H9 (cell line): ENCODE measurements at regions not wholly inside any gene's neighbourhood (a gene's known extent, or its start where the extent isn't known, plus 50 kb on each side); places are given as distances from the start of the nearest gene placed in this dataset.

Experiments
- DNase-seq: peaks from one replicate; pipeline ENCODE4 v3.0.0-alpha.2; 2017
- H2AFZ ChIP-seq: one replicate; pipeline ENCODE4 v1.6.1; 2013; ENCODE audit warnings: mild to moderate bottlenecking, low read length, control low read depth, moderate library complexity
- H2AK5ac ChIP-seq: 2 replicates; pipeline ENCODE4 v1.6.1; 2013; ENCODE audit warnings: low read length, control low read depth, mixed read lengths; ENCODE audit not compliant: insufficient read length
- H2BK120ac ChIP-seq: one replicate; pipeline ENCODE4 v1.6.1; 2013; ENCODE audit warnings: low read depth, mild to moderate bottlenecking, low read length, control low read depth, inconsistent platforms; ENCODE audit not compliant: poor library complexity, severe bottlenecking
- H2BK12ac ChIP-seq: 2 replicates; pipeline ENCODE4 v1.6.1; 2013; ENCODE audit warnings: low read length, control low read depth, mixed read lengths, low read depth; ENCODE audit not compliant: insufficient read length
- H2BK15ac ChIP-seq: 2 replicates; pipeline ENCODE4 v1.6.1; 2013; ENCODE audit warnings: low read depth, low read length, control low read depth
- H2BK20ac ChIP-seq: one replicate; pipeline ENCODE4 v1.6.1; 2013; ENCODE audit warnings: low read depth, mild to moderate bottlenecking, low read length, control low read depth, inconsistent platforms; ENCODE audit not compliant: poor library complexity, severe bottlenecking
- H2BK5ac ChIP-seq: 2 replicates; pipeline ENCODE4 v1.6.1; 2013; ENCODE audit warnings: low read length, control low read depth, mixed read lengths; ENCODE audit not compliant: insufficient read length
- H3K14ac ChIP-seq: 2 replicates; pipeline ENCODE4 v1.6.1; 2013; ENCODE audit warnings: low read length, control low read depth; ENCODE audit not compliant: insufficient read depth
- H3K18ac ChIP-seq: 2 replicates; pipeline ENCODE4 v1.6.1; 2013; ENCODE audit warnings: low read depth, mild to moderate bottlenecking, mixed read lengths, low read length, control low read depth; ENCODE audit not compliant: insufficient read length
- H3K23ac ChIP-seq: 2 replicates; pipeline ENCODE4 v1.6.1; 2013; ENCODE audit warnings: low read length, control low read depth, mixed read lengths, low read depth; ENCODE audit not compliant: insufficient read length
- H3K23me2 ChIP-seq: 2 replicates; pipeline ENCODE4 v1.6.1; 2013; ENCODE audit warnings: low read depth, mild to moderate bottlenecking, mixed read lengths, low read length, control low read depth; ENCODE audit not compliant: insufficient read length, poor library complexity, severe bottlenecking
- H3K27ac ChIP-seq: 2 replicates; pipeline ENCODE4 v1.5.1; 2013; ENCODE audit warnings: low read length, control low read depth, mixed read lengths, low read depth; ENCODE audit not compliant: insufficient read length
- H3K27me3 ChIP-seq: 2 replicates; pipeline ENCODE4 v1.6.1; 2013; ENCODE audit warnings: low read length, control low read depth, inconsistent platforms; ENCODE audit not compliant: insufficient read depth
- H3K4ac ChIP-seq: 2 replicates; pipeline ENCODE4 v1.6.1; 2013; ENCODE audit warnings: low read depth, mild to moderate bottlenecking, control low read depth, inconsistent platforms, low read length, moderate library complexity
- H3K4me1 ChIP-seq: 2 replicates; pipeline ENCODE4 v1.6.1; 2013; ENCODE audit warnings: low read length, control low read depth, inconsistent platforms; ENCODE audit not compliant: insufficient read depth
- H3K4me2 ChIP-seq: 2 replicates; pipeline ENCODE4 v1.6.1; 2013; ENCODE audit warnings: low read length, control low read depth, mixed read lengths; ENCODE audit not compliant: insufficient read length, insufficient read depth
- H3K56ac ChIP-seq: 2 replicates; pipeline ENCODE4 v1.6.1; 2013; ENCODE audit warnings: low read depth, mild to moderate bottlenecking, mixed read lengths, low read length, control low read depth; ENCODE audit not compliant: insufficient read length
- H3K79me1 ChIP-seq: 2 replicates; pipeline ENCODE4 v1.6.1; 2013; ENCODE audit warnings: low read depth, mild to moderate bottlenecking, moderate library complexity, low read length, control low read depth, inconsistent platforms; ENCODE audit not compliant: insufficient read depth, poor library complexity, severe bottlenecking
- H3K79me2 ChIP-seq: 2 replicates; pipeline ENCODE4 v1.6.1; 2013; ENCODE audit warnings: low read length, control low read depth, inconsistent platforms; ENCODE audit not compliant: insufficient read depth
- H3K9ac ChIP-seq: 2 replicates; pipeline ENCODE4 v1.6.1; 2013; ENCODE audit warnings: low read length, control low read depth, mixed read lengths; ENCODE audit not compliant: insufficient read length; ENCODE audit errors: extremely low read depth
- H3K9me3 ChIP-seq: one replicate; pipeline ENCODE4 v1.6.1; 2013; ENCODE audit warnings: low read depth, low read length, inconsistent platforms; ENCODE audit not compliant: control insufficient read depth
- H3T11ph ChIP-seq: one replicate; pipeline ENCODE4 v1.6.1; 2013; ENCODE audit warnings: mild to moderate bottlenecking, low read length, control low read depth, inconsistent platforms
- H4K20me1 ChIP-seq: one replicate; pipeline ENCODE4 v1.6.1; 2013; ENCODE audit not compliant: control insufficient read depth, insufficient read length, insufficient read depth
- H4K5ac ChIP-seq: 2 replicates; pipeline ENCODE4 v1.6.1; 2013; ENCODE audit warnings: low read depth, mild to moderate bottlenecking, mixed read lengths, low read length, control low read depth; ENCODE audit not compliant: insufficient read length
- H4K8ac ChIP-seq: replicated peaks from 2 replicates; pipeline ENCODE4 v1.6.1; 2013; ENCODE audit warnings: low read length, control low read depth, mixed read lengths, low read depth; ENCODE audit not compliant: insufficient read length
- H4K91ac ChIP-seq: 2 replicates; pipeline ENCODE4 v1.6.1; 2013; ENCODE audit warnings: low read depth, mild to moderate bottlenecking, moderate library complexity, mixed read lengths, low read length, control low read depth; ENCODE audit not compliant: insufficient read length
- H3K27ac Mint-ChIP-seq, 3 experiments: 2 replicates in 2 of 3; 3 replicates in 1 of 3; pipeline ENCODE4 v1.8.0; 2020 to 2021; ENCODE audit warnings: mixed read lengths in 3 of 3, mild to moderate bottlenecking in 1 of 3, moderate library complexity in 1 of 3
- H3K27me3 Mint-ChIP-seq: 2 replicates; pipeline ENCODE4 v1.8.0; 2021; ENCODE audit warnings: low read depth, mild to moderate bottlenecking, moderate library complexity, mixed read lengths
- H3K36me3 Mint-ChIP-seq, 3 experiments: 2 replicates in 2 of 3; 3 replicates in 1 of 3; pipeline ENCODE4 v1.8.0; 2020 to 2021; ENCODE audit warnings: low read depth in 3 of 3, mixed read lengths in 3 of 3; ENCODE audit not compliant: insufficient read depth in 1 of 3
- H3K4me1 Mint-ChIP-seq, 2 experiments: 2 replicates each; pipeline ENCODE4 v1.8.0; 2020; ENCODE audit warnings: mixed read lengths in 2 of 2
- H3K4me3 Mint-ChIP-seq, 2 experiments: 2 replicates in 1 of 2; 3 replicates in 1 of 2; pipeline ENCODE4 v1.8.0; 2020 to 2021; ENCODE audit warnings: mild to moderate bottlenecking in 2 of 2, mixed read lengths in 2 of 2, moderate library complexity in 1 of 2
- H3K9me3 Mint-ChIP-seq, 2 experiments: 2 replicates in 1 of 2; 3 replicates in 1 of 2; pipeline ENCODE4 v1.8.0; 2020; ENCODE audit warnings: mild to moderate bottlenecking in 2 of 2, mixed read lengths in 2 of 2, moderate library complexity in 1 of 2
- TF ChIP-seq, protein P1 (sequence below): fragments of 200-600 bp; sonication (generic); conservative IDR thresholded peaks from 3 replicates; pipeline ENCODE4 v1.8.0; 2021; ENCODE audit warnings: antibody characterized with exemption, mild to moderate bottlenecking

- no peak overlapping the region for H3K4me2 ChIP-seq
- no peak overlapping the region for H2BK12ac ChIP-seq
- no peak overlapping the region; a peak in 1 of 7 replicates for H3K27ac Mint-ChIP-seq
- H3K36me3 Mint-ChIP-seq, result no peaks in the 10 kb centered on the region
- H3K9me3 Mint-ChIP-seq, result no peaks in the 10 kb centered on the region
- peaks cover 6 to 8% of the 10 kb centered on the region in 2 experiments for H3K4me1 Mint-ChIP-seq
- H3K23ac ChIP-seq, result no peak overlapping the region
- no peak overlapping the region for H3K4me3 Mint-ChIP-seq
- H2AFZ ChIP-seq, result no peak overlapping the region
- no peak overlapping the region for H4K91ac ChIP-seq
- H3K23me2 ChIP-seq, result no peaks in the 10 kb centered on the region
- TF ChIP-seq, protein P1, sequence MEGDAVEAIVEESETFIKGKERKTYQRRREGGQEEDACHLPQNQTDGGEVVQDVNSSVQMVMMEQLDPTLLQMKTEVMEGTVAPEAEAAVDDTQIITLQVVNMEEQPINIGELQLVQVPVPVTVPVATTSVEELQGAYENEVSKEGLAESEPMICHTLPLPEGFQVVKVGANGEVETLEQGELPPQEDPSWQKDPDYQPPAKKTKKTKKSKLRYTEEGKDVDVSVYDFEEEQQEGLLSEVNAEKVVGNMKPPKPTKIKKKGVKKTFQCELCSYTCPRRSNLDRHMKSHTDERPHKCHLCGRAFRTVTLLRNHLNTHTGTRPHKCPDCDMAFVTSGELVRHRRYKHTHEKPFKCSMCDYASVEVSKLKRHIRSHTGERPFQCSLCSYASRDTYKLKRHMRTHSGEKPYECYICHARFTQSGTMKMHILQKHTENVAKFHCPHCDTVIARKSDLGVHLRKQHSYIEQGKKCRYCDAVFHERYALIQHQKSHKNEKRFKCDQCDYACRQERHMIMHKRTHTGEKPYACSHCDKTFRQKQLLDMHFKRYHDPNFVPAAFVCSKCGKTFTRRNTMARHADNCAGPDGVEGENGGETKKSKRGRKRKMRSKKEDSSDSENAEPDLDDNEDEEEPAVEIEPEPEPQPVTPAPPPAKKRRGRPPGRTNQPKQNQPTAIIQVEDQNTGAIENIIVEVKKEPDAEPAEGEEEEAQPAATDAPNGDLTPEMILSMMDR, result no peak
- H3K9ac ChIP-seq, result no peak overlapping the region
- no peaks in the 10 kb centered on the region; the same call in 1 of the 2 replicates for H3K27me3 ChIP-seq
- no peak for DNase-seq
- no peak overlapping the region for H2AK5ac ChIP-seq
- H3K27ac ChIP-seq, result no peak overlapping the region
- no peak overlapping the region for H4K5ac ChIP-seq
- no peak overlapping the region for H3K4ac ChIP-seq
- no peaks in the 10 kb centered on the region for H3K79me1 ChIP-seq
- H3K27me3 Mint-ChIP-seq, result peaks cover 2% of the 10 kb centered on the region; the same call in 1 of the 2 replicates
- H3K4me1 ChIP-seq, result no peaks in the 10 kb centered on the region
- no peak overlapping the region for H3K18ac ChIP-seq
- H3K9me3 ChIP-seq, result no peaks in the 10 kb centered on the region
- H2BK120ac ChIP-seq, result no peak overlapping the region
- H4K20me1 ChIP-seq, result no peaks in the 10 kb centered on the region
- H4K8ac ChIP-seq, result no peak overlapping the region
- H3K14ac ChIP-seq, result no peak overlapping the region
- H2BK15ac ChIP-seq, result no peak overlapping the region
- H3T11ph ChIP-seq, result no peak overlapping the region
- no peak overlapping the region for H3K56ac ChIP-seq
- no peaks in the 10 kb centered on the region for H3K79me2 ChIP-seq
- no peak overlapping the region for H2BK5ac ChIP-seq
- H2BK20ac ChIP-seq, result no peak overlapping the region
Measured at GRCh38 chr6:113629256-113629655, 227.9 kb upstream of the MARCKS start.
